ENCODE measurements at regions not wholly inside any gene's neighbourhood (a gene's known extent, or its start where the extent isn't known, plus 50 kb on each side); places are given as distances from the start of the nearest gene placed in this dataset.

DNA sequence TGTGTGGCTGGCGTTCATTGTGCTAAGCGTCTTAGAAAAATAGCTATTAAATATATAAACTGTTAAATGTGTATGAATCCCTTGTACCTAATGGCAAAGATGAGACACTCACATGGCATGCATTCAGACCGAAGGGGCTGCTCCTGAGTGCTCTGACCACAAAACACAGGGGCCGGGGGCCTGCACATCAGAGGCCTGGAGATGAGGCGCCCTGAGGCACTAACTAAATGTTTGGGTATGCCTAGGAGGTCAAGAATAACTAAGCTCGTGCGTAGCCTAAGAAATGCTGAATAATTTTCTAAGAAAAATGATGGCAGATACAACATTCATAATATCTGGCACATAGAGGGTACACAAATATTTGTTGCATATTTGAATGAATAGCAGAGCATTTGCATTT lies 92.5 kb downstream of the PSMB1 start:
- H3K4me1 Mint-ChIP-seq (ENCODE audit: low read depth) = peaks cover 9% of the 10 kb centered on the region
- no peaks in the 10 kb centered on the region for H3K36me3 Mint-ChIP-seq (ENCODE audit: low read depth)
- intact Hi-C loops (cut with micrococcal nuclease) = no loop called here
- H3K27me3 Mint-ChIP-seq = no peaks in the 10 kb centered on the region
- peaks cover 4% of the 10 kb centered on the region for H3K9me3 Mint-ChIP-seq
- H3K27ac Mint-ChIP-seq = no peak overlapping the region
- H3K4me3 Mint-ChIP-seq = no peak overlapping the region

DNA sequence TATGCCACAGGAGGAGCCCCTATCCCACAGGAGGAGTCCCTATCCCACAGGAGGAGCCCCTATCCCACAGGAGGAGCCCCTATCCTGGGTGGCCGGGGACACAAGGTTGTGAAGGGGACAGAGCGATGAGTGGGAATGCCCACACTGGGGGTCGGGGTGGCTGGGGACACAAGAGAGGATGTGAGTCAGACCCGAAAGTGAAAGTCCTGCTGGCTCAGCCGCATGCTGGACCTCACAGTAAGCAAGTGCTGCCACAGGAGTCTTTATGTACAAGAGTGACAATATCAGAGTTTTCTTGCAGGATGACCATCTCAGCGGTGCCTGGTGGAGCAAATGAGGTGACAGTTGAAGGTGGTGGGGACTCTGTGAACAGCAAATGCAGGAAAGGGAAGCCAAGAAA lies 93.7 kb downstream of the PSMB1 start:
- Mint-ChIP-seq H3K27ac (peak overlapping the region; percentile 57), H3K4me1 (ENCODE audit: low read depth) (peaks cover 9% of the 10 kb centered on the region), H3K4me3 (peak overlapping the region; percentile 69), H3K36me3 (ENCODE audit: low read depth) (no peaks in the 10 kb centered on the region), H3K9me3 (no peaks in the 10 kb centered on the region), H3K27me3 (no peaks in the 10 kb centered on the region)
- intact Hi-C loops (cut with micrococcal nuclease) = no loop called here

DNA sequence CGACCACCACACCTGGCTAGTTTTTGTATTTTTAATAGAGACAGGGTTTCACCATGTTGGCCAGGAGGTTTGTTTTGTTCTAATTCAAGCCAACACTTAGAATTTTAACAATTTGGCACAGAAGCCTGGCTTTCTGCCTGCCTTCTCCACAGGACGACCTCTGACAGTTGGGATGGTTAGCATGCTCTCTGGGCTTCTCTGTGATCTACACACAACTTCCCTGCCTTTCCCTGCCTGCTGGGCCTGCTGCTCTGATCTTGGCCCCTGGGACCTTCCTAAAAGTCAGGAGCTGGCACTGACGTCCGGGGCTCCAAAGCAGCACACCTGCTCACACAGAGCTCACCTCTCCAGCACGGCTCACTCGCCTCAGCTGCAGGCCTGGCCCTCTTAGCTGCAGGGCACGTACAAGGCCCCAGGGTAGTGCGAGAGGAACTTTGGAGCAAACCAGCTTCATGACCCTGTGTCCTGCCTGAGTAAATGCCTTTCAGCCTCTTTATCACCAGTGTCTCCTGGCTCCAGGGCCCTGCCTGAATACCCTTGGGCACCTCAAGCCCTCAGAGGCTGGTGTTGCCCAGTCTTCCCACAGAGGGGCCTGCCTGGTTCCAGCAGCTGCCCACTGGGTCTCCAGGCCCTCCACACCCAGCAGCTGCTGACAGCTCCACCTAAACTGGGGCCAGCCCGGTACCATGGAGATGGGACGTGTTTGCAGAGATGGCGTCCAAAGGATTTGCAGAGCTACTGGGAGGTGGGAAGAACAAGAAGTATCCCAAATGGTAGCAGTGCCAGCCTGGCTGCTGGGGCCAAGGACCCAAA lies 96.0 kb downstream of the PSMB1 start:
- Mint-ChIP-seq H3K36me3 (ENCODE audit: low read depth) (no peaks in the 10 kb centered on the region), H3K27me3 (no peaks in the 10 kb centered on the region), H3K4me3 (no peak overlapping the region), H3K4me1 (ENCODE audit: low read depth) (peaks cover 9% of the 10 kb centered on the region), H3K27ac (no peak overlapping the region), H3K9me3 (no peaks in the 10 kb centered on the region)
- intact Hi-C loops (cut with micrococcal nuclease) = no loop called here

Measured in dendritic cell treated with granulocyte-macrophage colony-stimulating factor and Interleukin-4, amounts not matched to agents 40 ng/mL and 50 ng/mL, for 4 days (primary cell).